Large intestine (tissue), 3 donors: ENCODE measurements at regions not wholly inside any gene's neighbourhood (a gene's known extent, or its start where the extent isn't known, plus 50 kb on each side); places are given as distances from the start of the nearest gene placed in this dataset.
A peak's percentile ranks its signal among the peaks of the same experiment; 100 is the strongest.

Source experiments
- DNase-seq, 2 donors: peaks; one replicate each; pipeline versions ENCODE4 v3.0.0 to v3.0.0-alpha.2; 2013
- H3K27ac ChIP-seq: one replicate; pipeline ENCODE4 v1.5.1; 2013; ENCODE audit warnings: low read length
- H3K27me3 ChIP-seq: 2 replicates; pipeline ENCODE4 v1.6.1; 2013; ENCODE audit warnings: low read length; ENCODE audit not compliant: control insufficient read depth, insufficient read depth
- H3K36me3 ChIP-seq: 2 replicates; pipeline ENCODE4 v1.6.1; 2013; ENCODE audit warnings: low read length; ENCODE audit not compliant: control insufficient read depth, insufficient read depth
- H3K4me1 ChIP-seq: one replicate; pipeline ENCODE4 v1.6.1; 2013; ENCODE audit warnings: low read length; ENCODE audit not compliant: control insufficient read depth, insufficient read depth
- H3K4me3 ChIP-seq: one replicate; pipeline ENCODE4 v1.5.1; 2013; ENCODE audit warnings: low read length
- H3K9me3 ChIP-seq: one replicate; pipeline ENCODE4 v1.6.1; 2013; ENCODE audit warnings: mild to moderate bottlenecking, low read depth, low read length, moderate library complexity; ENCODE audit not compliant: control insufficient read depth
- WGBS: methylation state at CpG from one replicate; pipeline ENCODE4 v1.1.5; 2013; ENCODE audit warnings: low lambda C conversion rate; ENCODE audit not compliant: insufficient coverage; 5-methylcytosine and 5-hydroxymethylcytosine counted together

GRCh38 chr6:126113261-126113660 lies 126.9 kb downstream of the TRMT11 start:
- H3K27ac ChIP-seq, result no peak overlapping the region
- H3K9me3 ChIP-seq, result no peaks in the 10 kb centered on the region
- DNase-seq, result no peak
- H3K36me3 ChIP-seq, result no peaks in the 10 kb centered on the region
- no peaks in the 10 kb centered on the region for H3K4me1 ChIP-seq
- H3K27me3 ChIP-seq, result no peaks in the 10 kb centered on the region
- no peak overlapping the region for H3K4me3 ChIP-seq
- no CpG with 5 or more reads among the region's 1 CpG for WGBS

GRCh38 chr6:126117251-126117650 lies 130.9 kb downstream of the TRMT11 start:
- Histone ChIP-seq H3K27ac (no peak overlapping the region), H3K27me3 (no peaks in the 10 kb centered on the region), H3K9me3 (no peaks in the 10 kb centered on the region), H3K4me1 (no peaks in the 10 kb centered on the region), H3K4me3 (no peak overlapping the region), H3K36me3 (no peaks in the 10 kb centered on the region)
- no peak for DNase-seq
- no CpG with 5 or more reads among the region's 2 CpGs for WGBS

- DNase-seq, result no peak
- Histone ChIP-seq H3K36me3 (no peaks in the 10 kb centered on the region), H3K4me3 (no peak overlapping the region), H3K4me1 (no peaks in the 10 kb centered on the region), H3K27ac (no peak overlapping the region), H3K27me3 (no peaks in the 10 kb centered on the region), H3K9me3 (no peaks in the 10 kb centered on the region)
- 73% methylated on average over 2 of the region's 4 CpGs for WGBS
Measured at GRCh38 chr6:126118058-126118755, 131.9 kb downstream of the TRMT11 start.

- DNase-seq, result no peak
- 83% methylated on average over 1 of the region's 2 CpGs for WGBS
- Histone ChIP-seq H3K9me3 (no peaks in the 10 kb centered on the region), H3K27ac (no peak overlapping the region), H3K4me1 (no peaks in the 10 kb centered on the region), H3K27me3 (no peaks in the 10 kb centered on the region), H3K4me3 (no peak overlapping the region), H3K36me3 (no peaks in the 10 kb centered on the region)
Measured at GRCh38 chr6:126118936-126119335, 132.6 kb downstream of the TRMT11 start.

- Histone ChIP-seq H3K4me1 (no peaks in the 10 kb centered on the region), H3K27ac (no peak overlapping the region), H3K4me3 (no peak overlapping the region), H3K36me3 (no peaks in the 10 kb centered on the region), H3K9me3 (no peaks in the 10 kb centered on the region), H3K27me3 (no peaks in the 10 kb centered on the region)
- peak in 1 of 2 donors; percentile 17 for DNase-seq
- WGBS, result no CpG with 5 or more reads among the region's 4 CpGs
Measured at GRCh38 chr6:126123226-126123625, 136.9 kb downstream of the TRMT11 start.

- no peak overlapping the region for H3K4me3 ChIP-seq
- H3K4me1 ChIP-seq, result no peaks in the 10 kb centered on the region
- no peak for DNase-seq
- no peaks in the 10 kb centered on the region for H3K36me3 ChIP-seq
- no peak overlapping the region for H3K27ac ChIP-seq
- WGBS, result 60% methylated on average over 1 of the region's 9 CpGs
- H3K9me3 ChIP-seq, result no peaks in the 10 kb centered on the region
- no peaks in the 10 kb centered on the region for H3K27me3 ChIP-seq
Measured at GRCh38 chr6:126127659-126128058, 141.3 kb downstream of the TRMT11 start.

GRCh38 chr6:126131246-126131645 lies 144.9 kb downstream of the TRMT11 start:
- no peak for DNase-seq
- Histone ChIP-seq H3K27ac (no peak overlapping the region), H3K9me3 (peaks cover 3% of the 10 kb centered on the region), H3K36me3 (no peaks in the 10 kb centered on the region), H3K4me3 (no peak overlapping the region), H3K4me1 (no peaks in the 10 kb centered on the region), H3K27me3 (no peaks in the 10 kb centered on the region)
- no CpG with 5 or more reads among the region's 2 CpGs for WGBS

GRCh38 chr6:126133984-126134383 lies 147.6 kb downstream of the TRMT11 start:
- Histone ChIP-seq H3K9me3 (peaks cover 3% of the 10 kb centered on the region), H3K4me3 (no peak overlapping the region), H3K36me3 (no peaks in the 10 kb centered on the region), H3K4me1 (no peaks in the 10 kb centered on the region), H3K27ac (no peak overlapping the region), H3K27me3 (no peaks in the 10 kb centered on the region)
- DNase-seq, result no peak

- Histone ChIP-seq H3K9me3 (peaks cover 6% of the 10 kb centered on the region), H3K36me3 (no peaks in the 10 kb centered on the region), H3K27me3 (no peaks in the 10 kb centered on the region), H3K4me3 (no peak overlapping the region), H3K4me1 (no peaks in the 10 kb centered on the region), H3K27ac (no peak overlapping the region)
- WGBS, result 100% methylated on average over 1 of the region's 2 CpGs
- DNase-seq, result no peak
Measured at GRCh38 chr6:126134491-126134890, 148.2 kb downstream of the TRMT11 start.

GRCh38 chr6:126140015-126140414 lies 153.7 kb downstream of the TRMT11 start:
- Histone ChIP-seq H3K9me3 (peaks cover 6% of the 10 kb centered on the region), H3K27ac (no peak overlapping the region), H3K27me3 (no peaks in the 10 kb centered on the region), H3K4me3 (no peak overlapping the region), H3K36me3 (no peaks in the 10 kb centered on the region), H3K4me1 (no peaks in the 10 kb centered on the region)
- no peak for DNase-seq

- no peaks in the 10 kb centered on the region for H3K27me3 ChIP-seq
- H3K9me3 ChIP-seq, result peaks cover 3% of the 10 kb centered on the region
- no peaks in the 10 kb centered on the region for H3K36me3 ChIP-seq
- no peaks in the 10 kb centered on the region for H3K4me1 ChIP-seq
- no peak overlapping the region for H3K4me3 ChIP-seq
- H3K27ac ChIP-seq, result no peak overlapping the region
- DNase-seq, result no peak
- 86% methylated on average over 2 of the region's 3 CpGs for WGBS
Measured at GRCh38 chr6:126143761-126144251, 157.5 kb downstream of the TRMT11 start.
